ENCODE measurements at regions not wholly inside any gene's neighbourhood (a gene's known extent, or its start where the extent isn't known, plus 50 kb on each side); places are given as distances from the start of the nearest gene placed in this dataset.

DNA sequence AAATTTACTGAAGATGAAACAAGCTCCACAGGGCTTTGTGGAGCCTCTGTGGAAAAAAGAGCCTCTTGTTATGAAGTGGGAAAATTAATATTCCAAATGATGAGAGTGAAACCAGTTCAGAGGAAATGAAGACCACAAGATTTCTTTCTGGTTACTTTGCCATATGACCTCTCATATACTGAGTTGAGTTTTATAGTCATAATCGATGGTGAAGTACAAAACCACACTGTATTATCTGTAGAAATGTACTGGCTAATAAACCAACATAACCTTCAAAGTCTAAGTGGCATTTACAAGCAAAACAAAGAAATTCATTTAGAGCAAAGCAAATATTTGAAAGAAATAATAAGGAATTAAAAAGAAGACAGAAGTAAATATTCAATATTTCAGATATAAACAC is 662.6 kb upstream of the ZWINT start:
- no peak overlapping the region for H3K4me2 ChIP-seq (ENCODE audit: low read depth, low read length, poor library complexity, severe bottlenecking)
- H3K4me1 ChIP-seq (ENCODE audit: insufficient read depth, low read length, poor library complexity, severe bottlenecking) = no peaks in the 10 kb centered on the region
- no peaks in the 10 kb centered on the region for H3K9me2 ChIP-seq (replicated peaks; ENCODE audit: low read depth, low read length)
- H3K36me3 ChIP-seq (ENCODE audit: insufficient read depth, low read length) = no peaks in the 10 kb centered on the region
- H3K4me3 ChIP-seq (ENCODE audit: low read length, poor library complexity, severe bottlenecking) = no peak overlapping the region
- TF ChIP-seq EZH2phosphoT487 (IDR thresholded peaks at IDR 0.05; ENCODE audit: borderline replicate concordance) = no peak
- TF ChIP-seq, protein P1, sequence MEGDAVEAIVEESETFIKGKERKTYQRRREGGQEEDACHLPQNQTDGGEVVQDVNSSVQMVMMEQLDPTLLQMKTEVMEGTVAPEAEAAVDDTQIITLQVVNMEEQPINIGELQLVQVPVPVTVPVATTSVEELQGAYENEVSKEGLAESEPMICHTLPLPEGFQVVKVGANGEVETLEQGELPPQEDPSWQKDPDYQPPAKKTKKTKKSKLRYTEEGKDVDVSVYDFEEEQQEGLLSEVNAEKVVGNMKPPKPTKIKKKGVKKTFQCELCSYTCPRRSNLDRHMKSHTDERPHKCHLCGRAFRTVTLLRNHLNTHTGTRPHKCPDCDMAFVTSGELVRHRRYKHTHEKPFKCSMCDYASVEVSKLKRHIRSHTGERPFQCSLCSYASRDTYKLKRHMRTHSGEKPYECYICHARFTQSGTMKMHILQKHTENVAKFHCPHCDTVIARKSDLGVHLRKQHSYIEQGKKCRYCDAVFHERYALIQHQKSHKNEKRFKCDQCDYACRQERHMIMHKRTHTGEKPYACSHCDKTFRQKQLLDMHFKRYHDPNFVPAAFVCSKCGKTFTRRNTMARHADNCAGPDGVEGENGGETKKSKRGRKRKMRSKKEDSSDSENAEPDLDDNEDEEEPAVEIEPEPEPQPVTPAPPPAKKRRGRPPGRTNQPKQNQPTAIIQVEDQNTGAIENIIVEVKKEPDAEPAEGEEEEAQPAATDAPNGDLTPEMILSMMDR (conservative IDR thresholded peaks at IDR 0.05; ENCODE audit: low read length) = no peak
- H2AFZ ChIP-seq (ENCODE audit: low read length) = no peak overlapping the region
- no peaks in the 10 kb centered on the region for H3K79me2 ChIP-seq (ENCODE audit: insufficient read depth, low read length)
- H3K27me3 ChIP-seq (ENCODE audit: insufficient read depth, low read length, poor library complexity, severe bottlenecking) = no peaks in the 10 kb centered on the region
- H3K9me3 ChIP-seq (ENCODE audit: insufficient read depth, low read depth, low read length) = no peaks in the 10 kb centered on the region
- H3K9ac ChIP-seq (ENCODE audit: low read depth, low read length, poor library complexity, severe bottlenecking) = no peak overlapping the region
- no peaks in the 10 kb centered on the region for H4K20me1 ChIP-seq (ENCODE audit: insufficient read depth, low read length, poor library complexity, severe bottlenecking)
- no peaks in the 10 kb centered on the region for H3F3A ChIP-seq (ENCODE audit: low read depth)

DNA sequence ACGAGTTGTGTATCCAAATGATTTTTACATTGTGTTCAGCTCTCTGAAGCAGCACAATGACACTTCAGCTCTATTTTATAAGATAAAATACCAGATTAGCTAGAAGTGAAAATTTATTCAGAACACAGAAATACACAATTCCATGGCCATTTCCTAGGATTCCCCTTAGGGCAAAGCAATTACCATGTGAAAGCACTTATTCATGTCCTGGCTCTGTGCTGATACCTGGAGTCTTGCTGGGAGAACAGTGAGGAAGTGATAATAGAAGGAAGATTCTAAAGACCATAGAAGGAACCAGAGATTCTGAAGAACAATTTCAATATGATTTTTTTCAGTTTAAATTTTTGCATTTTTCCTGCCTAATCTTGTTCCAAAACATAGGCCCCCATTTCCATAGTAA is 657.4 kb upstream of the ZWINT start:
- no peaks in the 10 kb centered on the region for H3K79me2 ChIP-seq (ENCODE audit: insufficient read depth, low read length)

DNA sequence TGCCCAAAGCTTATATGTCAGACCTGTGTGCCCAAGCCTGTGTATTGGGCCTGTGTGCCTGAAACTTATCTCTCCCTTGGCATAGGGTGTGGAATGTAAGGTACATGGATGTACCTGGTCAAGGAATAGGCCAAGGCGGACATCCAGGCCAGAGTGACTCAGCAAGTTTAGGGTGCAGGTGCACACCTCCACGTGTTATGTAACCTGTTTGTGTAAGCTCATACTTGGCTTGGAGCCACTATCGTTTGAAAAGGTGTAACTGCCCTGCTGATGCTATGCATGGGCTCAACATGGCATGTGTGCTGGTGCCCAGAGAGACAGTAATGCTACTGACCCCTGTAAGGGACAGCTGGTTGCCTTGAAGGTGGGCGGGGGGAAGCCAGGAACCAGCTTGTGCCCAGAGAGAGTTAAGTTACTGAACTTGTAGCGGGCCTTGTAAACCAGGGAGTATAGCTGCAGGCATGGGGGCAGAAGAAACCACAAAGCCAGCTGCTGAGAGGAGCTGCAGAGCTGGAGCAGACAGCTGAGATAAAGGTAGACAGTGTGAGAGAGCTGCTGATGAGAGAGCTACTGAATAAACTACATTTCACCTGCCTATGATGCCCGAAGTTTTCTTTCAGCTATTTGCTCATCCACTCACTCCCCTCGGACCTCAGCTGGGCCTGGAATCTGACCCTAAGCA is 656.4 kb upstream of the ZWINT start:
- Histone ChIP-seq H2AFZ (ENCODE audit: low read length) (no peak overlapping the region), H3K27me3 (ENCODE audit: insufficient read depth, low read length, poor library complexity, severe bottlenecking) (no peaks in the 10 kb centered on the region), H3F3A (ENCODE audit: low read depth) (no peaks in the 10 kb centered on the region), H3K4me3 (ENCODE audit: low read length, poor library complexity, severe bottlenecking) (no peak overlapping the region), H3K36me3 (ENCODE audit: insufficient read depth, low read length) (no peaks in the 10 kb centered on the region), H4K20me1 (ENCODE audit: insufficient read depth, low read length, poor library complexity, severe bottlenecking) (no peaks in the 10 kb centered on the region), H3K79me2 (ENCODE audit: insufficient read depth, low read length) (no peaks in the 10 kb centered on the region), H3K4me2 (ENCODE audit: low read depth, low read length, poor library complexity, severe bottlenecking) (no peak overlapping the region), H3K4me1 (ENCODE audit: insufficient read depth, low read length, poor library complexity, severe bottlenecking) (no peaks in the 10 kb centered on the region), H3K9me3 (ENCODE audit: insufficient read depth, low read depth, low read length) (0 out of 2 replicates have a peak, but pooled peaks cover 4% of the 10 kb centered on the region), H3K9ac (ENCODE audit: low read depth, low read length, poor library complexity, severe bottlenecking) (no peak overlapping the region), H3K9me2 (replicated peaks; ENCODE audit: low read depth, low read length) (no peaks in the 10 kb centered on the region)
- TF ChIP-seq, protein P1 (conservative IDR thresholded peaks at IDR 0.05; ENCODE audit: low read length) = no peak
- no peak for TF ChIP-seq EZH2phosphoT487 (IDR thresholded peaks at IDR 0.05; ENCODE audit: borderline replicate concordance)

More for the DNA sequence above, 657.4 kb upstream of the ZWINT start:
- H3K9me2 ChIP-seq (replicated peaks; ENCODE audit: low read depth, low read length) = no peaks in the 10 kb centered on the region
- no peaks in the 10 kb centered on the region for H3K27me3 ChIP-seq (ENCODE audit: insufficient read depth, low read length, poor library complexity, severe bottlenecking)
- H3K4me1 ChIP-seq (ENCODE audit: insufficient read depth, low read length, poor library complexity, severe bottlenecking) = no peaks in the 10 kb centered on the region
- TF ChIP-seq EZH2phosphoT487 (IDR thresholded peaks at IDR 0.05; ENCODE audit: borderline replicate concordance) = no peak
- TF ChIP-seq, protein P1 (conservative IDR thresholded peaks at IDR 0.05; ENCODE audit: low read length) = no peak
- H3F3A ChIP-seq (ENCODE audit: low read depth) = no peaks in the 10 kb centered on the region
- H3K36me3 ChIP-seq (ENCODE audit: insufficient read depth, low read length) = no peaks in the 10 kb centered on the region
- no peak overlapping the region for H3K9ac ChIP-seq (ENCODE audit: low read depth, low read length, poor library complexity, severe bottlenecking)
- H2AFZ ChIP-seq (ENCODE audit: low read length) = no peak overlapping the region
- no peak overlapping the region for H3K4me2 ChIP-seq (ENCODE audit: low read depth, low read length, poor library complexity, severe bottlenecking)
- H3K4me3 ChIP-seq (ENCODE audit: low read length, poor library complexity, severe bottlenecking) = no peak overlapping the region
- H4K20me1 ChIP-seq (ENCODE audit: insufficient read depth, low read length, poor library complexity, severe bottlenecking) = no peaks in the 10 kb centered on the region
- 0 out of 2 replicates have a peak, but pooled peaks cover 4% of the 10 kb centered on the region for H3K9me3 ChIP-seq (ENCODE audit: insufficient read depth, low read depth, low read length)
